ENCODE measurements at regions not wholly inside any gene's neighbourhood (a gene's known extent, or its start where the extent isn't known, plus 50 kb on each side); places are given as distances from the start of the nearest gene placed in this dataset.
A peak's percentile ranks its signal among the peaks of the same experiment; 100 is the strongest.

- Histone ChIP-seq H3K27ac (no peak overlapping the region), H3K4me3 (no peak overlapping the region), H3K4me1 (replicated peaks in 1 of 2) (peaks cover 3 to 11% of the 10 kb centered on the region in 2 donors)
- in situ Hi-C loops (cut with MboI; ENCODE audit: low pct_unique_long_range_greater_than_20kb in 2 of 9, low sequenced_read_pairs in 9 of 9, unreplicated experiment in 9 of 9) = no loop called here
- peak in 2 of 8 experiments; percentile 4 to 25 for ATAC-seq (replicated peaks in 6 of 8)
- 0 to 100% (median 76%) methylated on average over 1 of the region's 1 CpG; no CpG with 5 or more reads in 2 of the 10 experiments for WGBS, 10 experiments
These were observed 1170.0 kb upstream of the CDH9 start for GRCh38 chr5:28208356-28208755.

- no peak for ATAC-seq (replicated peaks in 6 of 8)
- Histone ChIP-seq H3K4me1 (replicated peaks in 1 of 2) (no peaks in the 10 kb centered on the region), H3K4me3 (no peak overlapping the region), H3K27ac (no peak overlapping the region)
- in situ Hi-C loops (cut with MboI; ENCODE audit: low pct_unique_long_range_greater_than_20kb in 2 of 9, low sequenced_read_pairs in 9 of 9, unreplicated experiment in 9 of 9) = no loop called here
- WGBS, 10 experiments = 0 to 100% (median 77%) methylated on average over 1 to 2 of the region's 2 CpGs
These were observed 1151.6 kb upstream of the CDH9 start for GRCh38 chr5:28190011-28190410.

DNA sequence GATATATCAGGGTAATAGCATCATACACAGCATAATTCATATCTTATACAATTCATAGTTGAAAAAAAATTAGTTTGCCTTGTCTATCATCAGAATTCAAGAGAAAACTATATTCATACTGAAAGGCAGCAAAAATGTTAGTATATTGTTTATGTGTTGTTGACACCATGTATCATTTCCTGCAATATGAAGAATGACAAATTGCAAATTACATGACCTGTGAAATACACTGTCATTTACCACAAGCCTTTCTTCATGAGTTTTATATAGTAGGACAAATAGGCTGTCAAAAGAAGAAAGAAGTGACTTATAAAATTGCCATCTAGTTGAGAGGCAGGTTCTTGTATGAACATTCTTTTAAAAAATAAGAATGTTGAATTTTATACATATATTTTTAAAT, 1136.3 kb upstream of the CDH9 start:
- ATAC-seq (replicated peaks in 6 of 8) = no peak
- Histone ChIP-seq H3K27ac (no peak overlapping the region), H3K4me3 (no peak overlapping the region), H3K4me1 (replicated peaks in 1 of 2) (no peaks in the 10 kb centered on the region)
- in situ Hi-C loops (cut with MboI; ENCODE audit: low pct_unique_long_range_greater_than_20kb in 2 of 9, low sequenced_read_pairs in 9 of 9, unreplicated experiment in 9 of 9) = no loop called here

DNA sequence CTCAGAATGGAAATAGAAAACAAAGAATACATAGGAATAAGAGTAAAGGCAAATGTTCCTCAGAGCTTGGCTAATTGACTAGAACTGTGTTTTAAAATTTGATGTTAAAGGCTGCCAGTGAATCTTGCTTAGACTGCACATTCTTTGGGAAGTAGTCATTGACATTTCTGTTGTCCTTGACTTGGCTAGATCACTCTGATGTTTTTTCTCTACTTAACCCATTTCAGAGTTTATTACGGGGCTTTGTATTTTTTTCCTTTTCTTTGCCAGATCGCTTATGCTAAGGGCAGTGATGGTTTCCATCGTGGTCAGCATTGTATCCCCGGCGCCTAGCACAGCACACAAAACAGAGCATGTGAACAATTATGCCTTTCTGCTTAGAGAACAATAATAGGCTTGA, 1126.7 kb upstream of the CDH9 start:
- H3K4me3 ChIP-seq = no peak overlapping the region
- H3K4me1 ChIP-seq (replicated peaks in 1 of 2) = peaks cover 0 to 6% of the 10 kb centered on the region in 2 donors
- no peak overlapping the region for H3K27ac ChIP-seq
- WGBS, 10 experiments = 0 to 75% (median 47%) methylated on average over 2 to 5 of the region's 5 CpGs
- peak in 3 of 8 experiments; percentile 40 to 73 (median 62) for ATAC-seq (replicated peaks in 6 of 8)
- in situ Hi-C loops (cut with MboI; ENCODE audit: low pct_unique_long_range_greater_than_20kb in 2 of 9, low sequenced_read_pairs in 9 of 9, unreplicated experiment in 9 of 9) = no loop called here

- Histone ChIP-seq H3K4me1 (replicated peaks in 1 of 2) (peaks cover 0 to 6% of the 10 kb centered on the region in 2 donors), H3K4me3 (no peak overlapping the region), H3K27ac (no peak overlapping the region)
- 0 to 100% (median 66%) methylated on average over 1 to 2 of the region's 2 CpGs; no CpG with 5 or more reads in 3 of the 10 experiments for WGBS, 10 experiments
- in situ Hi-C loops (cut with MboI; ENCODE audit: low pct_unique_long_range_greater_than_20kb in 2 of 9, low sequenced_read_pairs in 9 of 9, unreplicated experiment in 9 of 9) = no loop called here
- ATAC-seq (replicated peaks in 6 of 8) = no peak
These were observed 1126.2 kb upstream of the CDH9 start for GRCh38 chr5:28164568-28164967.

DNA sequence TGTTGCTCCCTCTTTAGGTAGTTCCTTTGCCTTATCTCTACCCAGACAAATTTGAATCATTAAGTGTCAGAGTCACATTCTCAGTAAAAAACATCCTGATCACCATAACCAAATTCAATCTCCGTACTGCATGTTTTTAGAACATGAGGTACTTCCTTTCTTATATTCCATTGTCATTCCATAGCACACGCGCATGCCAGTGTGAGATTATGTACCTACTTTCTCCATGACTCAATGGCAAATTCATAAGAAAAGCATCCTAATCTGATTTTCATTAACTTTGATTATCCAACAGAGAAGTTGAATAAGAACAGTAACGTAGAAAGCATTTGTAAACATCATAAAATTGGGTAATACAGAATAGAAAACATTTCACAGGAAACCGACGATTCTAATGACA, 1118.6 kb upstream of the CDH9 start:
- in situ Hi-C loops (cut with MboI; ENCODE audit: low pct_unique_long_range_greater_than_20kb in 2 of 9, low sequenced_read_pairs in 9 of 9, unreplicated experiment in 9 of 9) = no loop called here
- 5 to 100% (median 59%) methylated on average over 1 to 6 of the region's 6 CpGs for WGBS, 10 experiments
- H3K4me3 ChIP-seq = no peak overlapping the region
- no peaks in the 10 kb centered on the region for H3K4me1 ChIP-seq (replicated peaks in 1 of 2)
- no peak overlapping the region for H3K27ac ChIP-seq
- ATAC-seq (replicated peaks in 6 of 8) = no peak

DNA sequence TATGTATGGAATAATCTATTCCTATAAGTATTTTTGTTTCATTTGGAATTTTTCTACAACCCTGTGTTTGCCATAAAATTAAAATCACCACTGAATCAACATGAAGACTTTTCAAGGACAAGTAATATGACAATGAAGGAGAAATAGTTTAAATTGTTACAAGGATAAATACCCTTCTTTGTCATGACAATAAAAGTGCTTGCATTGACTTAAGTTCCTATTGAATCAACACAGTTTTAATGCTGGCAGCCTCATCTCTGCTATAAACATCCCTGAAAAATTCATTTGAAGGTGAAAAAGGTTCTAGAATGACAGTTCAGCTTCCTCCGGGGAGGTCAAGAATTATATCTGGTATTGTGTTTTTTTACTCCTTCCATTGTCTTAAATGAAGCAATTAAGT, 1105.1 kb upstream of the CDH9 start:
- Histone ChIP-seq H3K27ac (no peak overlapping the region), H3K4me1 (replicated peaks in 1 of 2) (no peaks in the 10 kb centered on the region), H3K4me3 (no peak overlapping the region)
- 13 to 100% (median 88%) methylated on average over 1 of the region's 1 CpG for WGBS, 10 experiments
- in situ Hi-C loops (cut with MboI; ENCODE audit: low pct_unique_long_range_greater_than_20kb in 2 of 9, low sequenced_read_pairs in 9 of 9, unreplicated experiment in 9 of 9) = no loop called here
- no peak for ATAC-seq (replicated peaks in 6 of 8)

- in situ Hi-C loops (cut with MboI; ENCODE audit: low pct_unique_long_range_greater_than_20kb in 2 of 9, low sequenced_read_pairs in 9 of 9, unreplicated experiment in 9 of 9) = no loop called here
- 0 to 100% (median 43%) methylated on average over 1 of the region's 1 CpG; no CpG with 5 or more reads in 2 of the 10 experiments for WGBS, 10 experiments
- peak in 1 of 8 experiments; percentile 36 for ATAC-seq (replicated peaks in 6 of 8)
These were observed 1093.8 kb upstream of the CDH9 start for GRCh38 chr5:28132151-28132550.

DNA sequence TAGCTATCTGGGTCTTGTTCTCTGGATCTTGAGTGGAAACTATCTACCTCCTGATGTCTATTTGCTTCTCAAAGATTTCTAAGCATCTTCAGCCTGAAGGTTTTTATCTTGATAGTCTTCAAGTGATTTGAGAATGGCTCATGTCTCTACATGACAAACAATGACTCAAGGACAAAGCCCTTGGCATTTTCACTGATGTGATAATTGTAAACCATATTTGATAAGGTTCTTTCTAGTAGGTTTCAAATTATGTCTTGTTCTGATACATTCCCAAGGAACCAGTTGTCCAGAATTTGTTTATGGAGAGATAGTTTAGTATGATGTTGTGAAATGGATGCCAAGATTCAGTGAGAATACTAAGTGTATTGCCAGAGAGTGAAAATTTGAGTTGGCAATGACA, 1079.3 kb upstream of the CDH9 start:
- ATAC-seq (replicated peaks in 6 of 8) = no peak
- in situ Hi-C loops (cut with MboI; ENCODE audit: low pct_unique_long_range_greater_than_20kb in 2 of 9, low sequenced_read_pairs in 9 of 9, unreplicated experiment in 9 of 9) = no loop called here
- Histone ChIP-seq H3K27ac (no peak overlapping the region), H3K4me1 (replicated peaks in 1 of 2) (no peaks in the 10 kb centered on the region), H3K4me3 (no peak overlapping the region)

More at GRCh38 chr5:28132151-28132550, 1093.8 kb upstream of the CDH9 start:
- no peak overlapping the region for H3K4me3 ChIP-seq
- H3K27ac ChIP-seq = no peak overlapping the region
- no peaks in the 10 kb centered on the region for H3K4me1 ChIP-seq (replicated peaks in 1 of 2)

DNA sequence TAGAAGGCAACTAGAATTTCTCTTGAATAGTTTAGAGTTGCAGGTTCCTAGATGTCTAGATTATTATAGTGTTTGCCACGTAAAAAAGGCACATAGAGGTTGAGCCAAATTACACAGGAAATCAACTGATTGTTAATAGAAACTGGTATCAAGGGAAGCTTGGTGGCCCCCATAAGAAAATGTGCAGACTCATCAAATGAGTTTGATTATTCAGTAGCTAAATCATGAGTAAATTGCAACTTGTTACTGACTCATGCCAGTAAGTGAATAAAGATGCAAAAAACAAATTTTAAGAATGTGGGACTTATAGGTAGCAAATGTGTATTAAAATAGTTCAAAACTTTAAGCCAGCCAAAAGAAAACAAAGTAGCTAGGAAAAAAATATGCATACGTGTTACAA, 1078.9 kb upstream of the CDH9 start:
- Histone ChIP-seq H3K4me3 (no peak overlapping the region), H3K4me1 (replicated peaks in 1 of 2) (no peaks in the 10 kb centered on the region), H3K27ac (no peak overlapping the region)
- in situ Hi-C loops (cut with MboI; ENCODE audit: low pct_unique_long_range_greater_than_20kb in 2 of 9, low sequenced_read_pairs in 9 of 9, unreplicated experiment in 9 of 9) = no loop called here
- 0 to 90% (median 51%) methylated on average over 1 to 2 of the region's 2 CpGs; no CpG with 5 or more reads in 2 of the 10 experiments for WGBS, 10 experiments
- no peak for ATAC-seq (replicated peaks in 6 of 8)

DNA sequence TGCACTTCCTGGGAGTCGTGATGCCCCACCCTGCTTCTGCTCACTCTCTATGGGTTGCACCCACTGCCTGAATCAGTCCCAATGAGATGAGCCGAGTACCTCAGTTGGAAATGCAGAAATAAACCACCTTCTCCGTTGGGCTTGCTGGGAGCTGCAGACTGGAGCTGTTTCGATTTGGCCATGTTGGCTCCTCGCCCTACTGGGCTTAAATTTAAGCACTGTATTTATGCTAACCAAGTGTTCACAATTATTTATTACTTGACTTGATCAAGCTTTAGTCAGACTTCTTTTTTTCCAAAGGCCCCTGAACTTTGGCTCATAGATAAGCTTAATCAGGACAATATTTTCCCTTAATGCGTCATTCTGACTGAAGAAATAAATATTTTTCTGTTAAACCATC, 1072.4 kb upstream of the CDH9 start:
- in situ Hi-C loops (cut with MboI; ENCODE audit: low pct_unique_long_range_greater_than_20kb in 2 of 9, low sequenced_read_pairs in 9 of 9, unreplicated experiment in 9 of 9) = no loop called here
- Histone ChIP-seq H3K4me1 (replicated peaks in 1 of 2) (no peaks in the 10 kb centered on the region), H3K27ac (no peak overlapping the region), H3K4me3 (no peak overlapping the region)
- ATAC-seq (replicated peaks in 6 of 8) = no peak
- WGBS, 10 experiments = 3 to 100% (median 88%) methylated on average over 1 to 6 of the region's 6 CpGs

- H3K4me1 ChIP-seq (replicated peaks in 1 of 2) = no peaks in the 10 kb centered on the region
- no peak overlapping the region for H3K4me3 ChIP-seq
- no peak overlapping the region for H3K27ac ChIP-seq
- no peak for ATAC-seq (replicated peaks in 6 of 8)
- in situ Hi-C loops (cut with MboI; ENCODE audit: low pct_unique_long_range_greater_than_20kb in 2 of 9, low sequenced_read_pairs in 9 of 9, unreplicated experiment in 9 of 9) = no loop called here
These were observed 1065.7 kb upstream of the CDH9 start for GRCh38 chr5:28104080-28104479.

DNA sequence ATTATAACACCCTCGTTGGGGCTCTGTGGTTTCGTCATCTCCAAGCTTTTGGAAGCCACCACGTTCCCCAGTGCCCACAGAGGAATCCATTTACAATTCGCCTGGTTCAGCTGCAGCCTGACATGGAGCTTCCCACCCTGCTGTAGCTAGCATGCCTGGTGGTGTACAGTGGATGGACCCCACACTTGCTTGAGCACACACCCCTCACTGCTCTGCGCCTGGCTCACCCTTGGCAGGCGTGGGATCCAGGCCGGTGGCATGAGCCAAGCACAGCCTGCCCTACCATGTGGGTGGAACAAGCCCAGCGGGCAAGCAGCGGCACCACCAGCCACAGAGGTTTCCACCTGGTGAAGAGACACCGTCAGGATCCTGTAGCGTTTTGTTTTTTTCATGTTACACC, 1045.7 kb upstream of the CDH9 start:
- Histone ChIP-seq H3K4me3 (no peak overlapping the region), H3K4me1 (replicated peaks in 1 of 2) (no peaks in the 10 kb centered on the region), H3K27ac (no peak overlapping the region)
- in situ Hi-C loops (cut with MboI; ENCODE audit: low pct_unique_long_range_greater_than_20kb in 2 of 9, low sequenced_read_pairs in 9 of 9, unreplicated experiment in 9 of 9) = no loop called here
- ATAC-seq (replicated peaks in 6 of 8) = no peak
- 0 to 100% (median 86%) methylated on average over 1 to 5 of the region's 11 CpGs; no CpG with 5 or more reads in 5 of the 10 experiments for WGBS, 10 experiments

GRCh38 chr5:28082610-28083009, 1044.2 kb upstream of the CDH9 start:
- H3K4me1 ChIP-seq (replicated peaks in 1 of 2) = no peaks in the 10 kb centered on the region
- ATAC-seq (replicated peaks in 6 of 8) = no peak
- no peak overlapping the region for H3K4me3 ChIP-seq
- H3K27ac ChIP-seq = no peak overlapping the region
- in situ Hi-C loops (cut with MboI; ENCODE audit: low pct_unique_long_range_greater_than_20kb in 2 of 9, low sequenced_read_pairs in 9 of 9, unreplicated experiment in 9 of 9) = no loop called here
- 9 to 47% methylated on average over 3 of the region's 3 CpGs; no CpG with 5 or more reads in 8 of the 10 experiments for WGBS, 10 experiments
